Hematopoietic multipotent progenitor cell treated with erythropoietin and hydrocortisone succinate and interleukin-3 and kit ligand, for 17 days (in vitro differentiated cells): ENCODE measurements at regions not wholly inside any gene's neighbourhood (a gene's known extent, or its start where the extent isn't known, plus 50 kb on each side); places are given as distances from the start of the nearest gene placed in this dataset.

Source experiments
- DNase-seq: peaks from one replicate; pipeline ENCODE4 v3.0.0-alpha.2; 2015; ENCODE audit warnings: low spot score

DNA sequence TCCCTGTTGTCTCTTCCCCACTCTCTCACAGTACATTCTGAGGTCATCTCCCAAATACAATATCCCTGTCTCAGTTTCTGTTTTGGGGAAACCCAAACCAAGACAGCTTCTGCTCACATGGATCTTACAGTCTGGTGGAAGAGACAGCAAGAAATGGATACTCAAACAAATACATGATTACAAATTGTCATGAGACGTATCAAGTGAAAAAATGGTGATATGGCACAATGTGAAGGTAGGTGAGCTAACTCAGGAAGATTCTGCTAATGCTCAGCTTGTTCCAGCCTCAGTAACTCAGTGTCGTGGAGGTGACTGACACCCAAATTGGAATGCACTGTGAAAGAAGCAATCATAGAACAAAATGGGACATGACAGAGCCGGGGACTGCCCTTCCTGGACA lies 68.3 kb downstream of the CHST1 start:
- DNase-seq, result no peak

DNA sequence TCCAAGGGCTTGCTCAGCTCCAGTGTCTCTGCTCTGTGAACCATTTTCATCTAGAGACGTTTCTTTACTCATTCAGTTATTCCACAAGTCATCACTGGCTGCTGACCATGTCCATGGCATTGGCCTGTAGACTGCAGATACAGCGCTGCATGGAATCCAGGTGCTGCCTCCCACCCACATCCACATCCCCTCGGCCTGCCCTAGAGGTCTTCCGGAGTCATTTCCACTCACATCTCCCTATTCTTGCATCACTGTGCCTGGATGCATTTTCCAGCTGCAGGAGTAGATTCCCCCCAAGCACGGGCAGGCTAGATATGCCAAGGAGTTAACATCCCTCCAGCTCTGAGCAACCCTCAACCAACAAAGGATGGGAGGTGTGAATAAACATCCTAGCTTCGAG lies 68.9 kb downstream of the CHST1 start:
- no peak for DNase-seq

DNA sequence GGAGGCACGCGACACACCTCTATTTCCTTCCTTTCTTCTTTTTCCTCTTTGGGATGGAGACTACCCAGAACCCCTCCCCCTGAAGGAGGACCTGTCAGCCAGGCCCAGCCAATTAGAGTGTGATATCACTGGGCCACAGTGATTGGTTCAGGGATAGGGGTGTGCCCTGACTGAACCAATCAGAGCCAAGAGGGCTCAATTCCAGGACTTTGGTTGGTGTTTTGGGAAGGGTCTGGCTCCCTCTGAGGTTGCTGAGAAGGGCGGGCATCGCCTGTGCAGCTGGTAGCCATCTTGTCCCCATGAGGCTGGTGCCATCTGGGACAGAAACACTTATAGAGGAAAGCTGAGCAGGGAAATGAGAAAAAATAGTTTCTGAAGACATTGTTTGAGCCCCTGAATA lies 71.4 kb downstream of the CHST1 start:
- no peak for DNase-seq

DNA sequence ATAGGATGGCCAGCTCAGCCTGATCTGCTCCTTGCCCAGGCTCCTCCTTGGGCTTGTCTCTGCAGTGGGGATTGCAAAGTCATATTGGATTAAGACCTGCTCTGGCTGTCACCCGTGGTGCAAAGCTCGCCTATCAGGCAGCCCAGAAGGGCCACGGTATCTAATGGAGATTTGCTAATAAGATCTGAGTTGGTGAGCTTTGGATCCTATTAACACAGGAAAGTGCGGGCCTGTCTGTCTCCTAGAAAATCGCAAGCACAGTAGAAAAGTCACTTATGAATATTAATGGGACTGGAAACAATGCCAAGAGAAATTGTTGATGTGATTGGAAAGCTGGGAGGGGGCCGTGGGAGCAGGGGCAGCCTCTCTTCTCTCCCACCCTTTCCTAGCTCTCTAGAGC lies 72.8 kb downstream of the CHST1 start:
- no peak for DNase-seq

DNA sequence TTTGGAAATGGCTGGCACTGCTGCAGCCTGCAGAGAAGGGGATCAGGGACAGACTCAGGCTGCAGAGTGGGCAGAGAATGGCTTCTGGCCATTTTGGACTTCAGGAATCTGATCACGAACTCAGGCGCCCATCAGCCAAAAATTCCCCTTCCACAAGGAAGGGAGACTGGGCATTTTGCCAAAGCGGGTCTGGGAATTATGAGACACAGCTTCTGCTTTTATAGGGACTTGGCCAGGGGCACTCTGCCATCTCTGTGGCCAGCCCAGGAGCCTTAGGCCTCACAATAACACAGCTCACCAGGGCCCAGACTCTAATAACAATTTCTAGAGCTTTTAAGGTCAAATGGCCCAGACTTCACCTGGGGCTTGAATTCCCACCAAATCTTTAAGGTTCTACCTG lies 74.7 kb downstream of the CHST1 start:
- DNase-seq, result no peak

DNA sequence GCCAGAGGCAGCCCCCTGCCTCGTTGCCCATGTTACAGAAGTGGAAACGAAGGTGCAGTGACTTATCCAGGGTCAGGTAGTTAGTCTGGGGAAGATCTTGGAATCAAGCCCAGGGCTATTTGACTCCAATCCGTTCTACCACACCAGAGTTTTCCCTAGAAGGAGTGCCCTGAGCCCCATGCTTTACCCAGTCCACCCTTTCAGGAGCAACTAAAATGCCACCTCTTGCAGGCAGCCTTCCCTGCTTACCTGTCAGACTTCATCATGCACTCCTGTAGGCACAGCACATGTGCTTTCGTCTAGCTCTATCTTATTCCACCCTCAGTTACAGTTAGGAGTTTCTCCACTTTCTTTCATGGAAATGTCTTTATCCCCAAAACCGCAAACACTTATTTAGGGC lies 80.2 kb downstream of the CHST1 start:
- DNase-seq, result no peak

DNA sequence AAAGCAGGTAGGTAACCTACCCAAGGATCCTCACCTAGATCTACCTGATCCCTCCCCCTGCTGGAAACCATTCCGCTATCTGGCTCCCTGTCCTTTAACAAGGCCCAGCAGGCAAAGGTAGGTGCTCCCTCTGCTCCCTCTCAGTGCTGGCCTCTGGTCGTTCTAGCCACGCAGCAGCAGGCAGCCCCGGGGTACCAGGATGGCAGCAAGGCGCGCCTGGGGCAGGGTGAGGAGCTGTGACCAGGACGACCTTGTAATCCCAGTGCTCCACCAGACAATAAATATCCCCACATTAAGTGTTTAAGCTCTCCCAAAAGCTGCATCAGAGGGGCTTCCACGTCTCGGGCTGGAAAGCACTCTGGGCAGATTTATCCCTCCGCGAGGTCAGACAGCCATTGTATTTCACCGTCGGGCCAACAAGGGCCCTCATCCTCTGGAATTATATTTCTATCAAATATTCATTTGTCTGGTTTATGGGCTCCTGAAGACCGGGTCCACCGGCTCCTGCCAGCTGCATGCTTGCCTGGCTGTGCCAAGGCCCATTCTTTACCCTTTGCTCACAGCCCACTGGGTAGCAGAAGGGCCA lies 81.3 kb downstream of the CHST1 start:
- DNase-seq, result no peak

DNA sequence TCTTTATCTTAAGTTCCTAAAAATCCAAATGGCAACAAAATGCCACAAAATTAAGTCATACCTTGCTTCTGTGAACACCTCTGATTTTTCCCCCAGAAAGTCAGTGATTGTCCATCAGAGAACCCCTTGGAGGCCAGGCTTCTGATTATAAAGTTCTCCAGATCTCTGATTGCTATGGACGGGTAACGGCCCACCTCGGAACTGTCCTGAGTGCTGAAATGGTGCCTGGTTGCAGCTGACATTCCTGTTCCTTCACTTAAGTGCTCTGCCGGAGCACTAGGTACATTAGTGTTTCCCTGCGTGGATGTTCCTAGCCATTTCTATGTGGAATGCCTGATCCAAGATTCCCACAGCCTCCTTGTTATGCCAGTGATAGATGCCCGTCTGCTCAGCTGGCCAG lies 85.0 kb downstream of the CHST1 start:
- no peak for DNase-seq

DNA sequence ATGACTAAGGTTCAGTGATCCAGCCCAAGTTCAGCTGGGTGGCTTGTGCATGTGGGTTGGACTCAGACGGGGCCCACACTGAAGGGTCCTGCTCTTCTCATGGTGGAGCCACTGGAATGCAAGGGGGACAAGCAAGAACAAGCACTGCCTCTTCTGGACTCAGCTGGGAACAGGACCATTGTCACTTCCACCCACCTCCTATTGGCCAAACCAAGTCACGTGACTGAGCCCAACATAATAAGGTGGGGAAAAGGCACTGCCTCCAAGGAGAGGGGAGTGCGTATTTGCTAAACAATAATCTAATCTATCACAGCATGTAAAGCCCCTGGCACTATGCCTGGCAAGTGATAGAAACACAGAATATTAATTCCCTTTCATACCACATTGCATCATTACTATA lies 87.1 kb downstream of the CHST1 start:
- DNase-seq, result no peak

DNA sequence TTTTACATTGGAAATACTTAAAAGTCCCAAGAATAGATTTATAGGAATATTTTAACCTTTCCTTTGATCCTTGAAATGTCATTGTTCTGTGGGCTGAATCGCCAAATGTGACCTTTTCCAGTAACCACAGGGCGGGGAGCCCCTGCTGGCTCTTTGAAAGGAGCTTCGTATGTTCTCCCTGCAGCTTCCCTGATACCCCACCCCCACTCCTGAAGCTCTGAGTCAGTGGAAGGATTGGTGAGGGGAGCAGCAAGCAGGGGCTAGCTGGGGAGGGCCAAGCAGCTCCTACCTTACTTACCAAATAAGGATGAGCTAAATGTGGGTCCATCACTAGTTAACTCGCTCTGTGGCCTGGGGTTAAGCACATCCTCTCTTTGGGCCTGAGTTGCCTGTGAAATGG lies 87.7 kb downstream of the CHST1 start:
- DNase-seq, result no peak

DNA sequence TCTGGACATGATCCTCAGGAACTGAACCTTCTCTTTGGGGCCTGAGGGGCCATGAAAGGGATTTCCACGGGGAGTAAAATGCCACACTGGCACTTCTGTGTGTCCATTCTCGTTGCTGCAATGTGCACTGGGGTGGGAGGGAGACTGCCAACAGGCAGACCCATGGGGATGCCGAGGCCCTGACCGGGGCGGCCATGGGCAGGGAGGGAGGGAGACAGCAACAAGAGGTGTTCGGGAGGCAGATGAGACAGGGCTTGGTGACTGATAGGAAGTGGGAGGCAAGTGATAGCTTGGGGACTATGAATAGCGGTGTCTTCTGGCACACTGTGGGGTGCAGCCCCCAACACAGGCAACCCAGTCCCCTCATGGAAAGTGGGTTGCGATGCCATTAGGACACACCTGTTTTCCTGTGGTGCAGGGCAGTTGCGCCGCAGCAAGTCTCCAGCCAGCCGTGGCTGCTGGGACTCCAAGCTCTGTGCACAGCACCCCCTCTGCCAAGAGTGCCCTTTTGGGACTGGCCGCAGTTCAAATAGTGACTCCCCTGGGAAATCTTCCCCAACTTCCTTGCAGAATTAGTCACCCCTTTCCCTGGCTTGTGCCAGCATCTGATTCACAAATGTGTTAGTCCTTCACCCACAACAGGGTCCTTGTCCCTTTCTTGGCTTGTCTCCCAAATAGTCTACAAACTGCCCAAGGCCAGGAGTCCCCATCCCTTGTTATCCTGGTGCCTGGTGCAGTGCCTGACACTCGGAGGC lies 88.8 kb downstream of the CHST1 start:
- no peak for DNase-seq

DNA sequence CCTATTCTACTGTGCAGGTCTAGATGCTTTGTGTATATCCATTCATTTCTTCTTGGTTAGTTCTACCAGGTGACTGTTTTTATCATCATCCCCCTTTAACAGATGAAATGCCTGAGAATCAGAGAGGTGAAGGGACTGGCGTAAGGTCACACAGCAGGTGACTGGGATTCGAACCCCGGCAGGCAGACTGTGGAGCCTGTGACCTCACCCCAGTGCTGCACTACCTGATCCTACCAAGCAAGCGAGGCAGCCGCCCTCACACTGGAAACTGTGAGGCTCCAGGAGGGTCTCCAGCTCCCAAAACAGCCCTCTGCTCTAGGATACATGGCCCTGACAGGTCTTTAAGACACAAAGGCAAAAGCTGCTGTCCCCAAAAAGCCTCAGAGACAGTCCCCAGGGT lies 91.7 kb downstream of the CHST1 start:
- DNase-seq, result no peak

DNA sequence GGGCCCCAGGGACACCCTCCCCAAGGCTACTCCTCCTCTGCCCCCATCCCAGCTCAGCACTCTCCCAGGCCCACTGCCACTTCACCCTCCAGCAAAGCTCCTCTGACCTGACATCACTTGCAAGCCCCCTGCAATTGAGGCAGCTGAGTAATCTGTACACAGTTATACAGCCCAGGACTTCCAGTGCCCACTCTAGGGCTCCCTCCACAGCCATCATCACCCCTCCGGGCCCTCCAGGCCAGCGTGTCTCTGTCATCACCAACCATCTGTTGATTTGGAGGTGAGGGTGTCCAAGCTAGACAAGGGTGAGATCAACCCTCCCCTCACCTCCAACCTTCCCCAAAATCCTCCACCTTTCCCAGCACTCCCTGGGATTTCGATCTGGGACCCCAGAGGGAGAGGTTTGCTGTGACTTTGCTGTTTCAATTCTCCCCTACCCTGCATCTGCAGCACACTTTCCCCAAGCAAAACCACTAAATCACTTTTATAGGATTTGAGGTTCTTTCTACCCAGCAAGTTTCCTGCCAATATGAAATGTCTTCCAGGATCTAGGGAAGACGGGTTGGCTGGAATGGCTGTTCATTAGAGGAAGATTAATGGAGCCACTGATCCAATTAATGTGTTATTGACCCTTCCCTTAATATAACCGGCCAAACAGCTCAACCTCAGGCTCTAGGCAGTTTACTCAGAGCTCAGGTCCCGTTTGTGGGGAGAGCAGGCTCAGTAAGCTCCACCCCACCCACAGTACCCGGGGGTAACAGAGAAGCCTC lies 92.9 kb downstream of the CHST1 start:
- DNase-seq, result no peak

DNA sequence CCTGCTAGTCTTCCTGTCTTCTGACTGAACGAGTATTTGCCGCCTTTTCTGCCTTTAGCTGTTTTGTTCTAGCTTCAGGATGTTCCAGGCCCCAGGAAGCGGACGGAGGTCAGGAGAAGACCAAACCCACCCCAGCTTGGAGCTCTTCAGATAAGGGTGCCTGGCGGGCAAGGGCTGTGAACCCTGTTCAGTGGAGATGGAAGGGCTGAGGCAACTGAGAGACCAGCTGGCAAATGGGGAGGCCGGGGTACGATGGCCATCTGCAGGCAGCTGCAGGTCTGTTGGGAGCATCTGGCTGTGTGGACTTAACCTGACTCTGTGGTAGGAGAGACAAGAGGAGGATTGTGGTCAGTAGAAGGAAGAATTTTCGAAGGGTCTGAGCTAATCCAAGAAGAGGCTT lies 95.6 kb downstream of the CHST1 start:
- no peak for DNase-seq

DNA sequence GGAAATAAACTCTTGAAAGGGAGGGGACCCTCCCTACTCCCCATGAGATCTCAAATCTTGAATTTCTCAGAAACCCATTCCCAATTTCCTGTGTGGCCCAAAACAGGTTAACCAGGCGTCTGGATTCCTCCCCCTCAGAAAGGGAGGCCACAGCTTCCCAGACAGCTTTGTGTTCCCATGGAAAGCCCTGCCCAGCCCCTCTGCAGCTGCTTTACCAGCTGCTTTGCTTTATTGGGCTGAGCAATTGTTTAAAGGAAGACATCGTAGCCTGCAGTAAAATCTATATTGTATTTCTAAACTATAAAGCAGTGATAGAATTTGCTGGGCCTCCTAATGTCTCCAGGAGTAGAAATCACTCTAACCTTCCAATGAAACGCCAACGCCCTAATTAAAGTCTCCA lies 97.4 kb downstream of the CHST1 start:
- no peak for DNase-seq

DNA sequence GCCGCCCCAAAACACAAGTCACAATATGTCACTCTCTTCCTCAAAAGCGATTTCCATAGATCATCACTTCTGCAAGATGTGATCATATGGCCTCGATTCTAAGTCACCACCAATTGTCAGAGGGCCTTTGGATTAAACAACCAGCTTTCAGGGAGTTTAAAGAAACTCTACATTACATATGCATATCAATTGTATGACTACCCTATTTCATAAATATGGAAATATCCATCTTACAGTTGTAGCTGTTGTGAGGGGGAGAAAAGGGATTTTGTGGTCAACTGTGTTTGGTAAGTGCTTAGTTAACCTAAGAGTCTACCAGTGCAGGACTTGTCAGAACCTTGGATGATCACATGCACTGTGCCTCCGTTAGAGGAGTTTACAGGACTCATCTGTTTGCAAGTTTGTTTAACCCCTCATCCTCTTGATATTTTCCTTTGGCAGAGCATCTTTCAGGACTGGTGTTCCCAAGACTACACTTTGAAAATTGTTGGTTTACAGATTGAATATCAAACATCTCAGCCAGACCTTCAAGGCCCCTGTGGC lies 99.9 kb downstream of the CHST1 start:
- no peak for DNase-seq

DNA sequence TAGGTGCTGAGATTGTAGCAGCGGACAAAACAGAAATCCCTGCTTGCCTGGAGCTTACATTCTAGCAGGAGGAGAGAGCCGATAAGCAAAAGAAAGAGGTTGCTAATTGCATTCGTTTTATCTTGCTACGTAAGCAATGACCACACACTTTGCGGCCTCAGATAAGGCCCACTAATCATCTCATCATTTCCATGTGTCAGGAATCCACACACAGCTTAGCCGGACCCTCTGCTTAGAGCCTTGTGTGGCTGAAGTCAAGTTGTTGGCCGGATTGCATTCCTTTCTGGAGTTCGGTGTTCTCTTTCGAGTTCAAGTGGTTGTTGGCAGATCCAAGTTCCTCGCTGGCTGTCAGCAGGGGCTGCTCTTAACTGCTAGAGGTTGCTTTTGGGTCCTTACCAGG lies 101.6 kb downstream of the CHST1 start:
- no peak for DNase-seq

DNA sequence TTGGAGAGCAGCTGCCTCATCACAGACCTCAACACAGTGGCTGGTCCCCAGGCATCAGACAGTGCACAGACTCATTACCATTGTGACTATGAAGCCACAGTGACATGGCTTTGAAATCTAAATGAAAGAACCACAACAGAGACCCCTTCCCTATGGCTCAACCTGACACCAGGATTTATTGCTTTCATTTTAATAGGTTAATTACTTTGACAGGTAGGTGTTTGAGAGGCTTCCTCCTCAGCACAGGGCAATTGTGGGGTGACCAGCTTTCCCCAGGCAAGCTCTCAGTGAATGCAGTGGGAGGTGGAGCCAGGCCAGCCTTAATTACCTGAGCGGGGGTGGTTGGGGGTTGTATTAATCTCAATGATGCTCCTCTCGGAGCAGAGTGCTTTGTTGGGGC lies 102.3 kb downstream of the CHST1 start:
- no peak for DNase-seq

DNA sequence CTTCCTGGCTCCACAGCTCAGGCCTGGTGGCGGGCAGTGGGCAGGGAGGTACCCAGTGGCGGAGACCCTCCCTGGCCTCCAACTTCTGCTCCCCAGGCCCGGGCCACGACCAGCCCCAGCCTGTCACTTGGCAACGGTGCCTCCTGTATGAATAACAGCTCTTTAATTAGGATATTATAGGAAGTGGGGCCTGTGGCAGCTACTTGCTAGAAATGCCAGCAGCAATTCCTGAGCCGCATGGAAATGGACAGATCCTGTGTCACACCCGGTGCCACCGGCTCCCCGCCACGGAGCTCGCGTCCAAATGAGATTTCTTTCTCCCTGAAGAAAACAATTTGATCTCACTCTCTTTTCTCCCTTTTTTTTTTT lies 104.5 kb downstream of the CHST1 start:
- DNase-seq, result no peak

DNA sequence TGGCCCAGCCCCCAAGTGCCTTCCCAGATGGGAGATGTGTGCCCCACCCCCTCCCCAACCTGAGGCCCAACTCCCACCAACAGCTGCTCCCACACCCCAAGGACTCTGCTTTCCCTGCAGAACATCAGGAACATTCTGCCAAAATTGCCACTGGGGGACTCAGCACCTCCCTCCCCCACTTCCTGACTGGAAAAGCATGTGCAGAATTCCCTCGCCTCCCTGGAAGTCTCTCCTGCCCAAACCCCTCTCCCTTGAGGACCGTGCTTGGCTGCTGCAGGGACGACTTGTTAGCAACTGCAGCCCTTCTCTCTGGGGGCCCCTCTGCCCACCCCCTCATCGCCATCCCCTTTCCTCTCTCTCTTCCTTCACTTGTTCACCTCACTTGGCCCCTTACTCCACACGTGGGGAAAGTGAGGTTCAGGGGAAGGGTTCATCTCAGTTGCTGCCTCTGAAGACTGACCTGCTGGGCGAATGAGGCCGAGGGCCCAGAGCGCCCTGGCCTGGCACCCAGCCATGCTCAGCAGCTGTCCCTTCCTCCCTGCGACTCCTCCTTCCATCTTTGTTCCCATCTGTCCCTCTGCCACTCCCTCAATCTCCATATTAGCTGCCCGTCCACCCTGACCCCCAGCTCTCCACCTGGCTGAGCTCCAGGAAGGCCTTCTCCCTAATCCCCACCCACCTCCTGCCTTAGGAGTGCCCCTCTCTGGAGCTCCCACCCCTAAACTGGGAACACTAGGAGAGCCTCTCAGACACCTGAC lies 105.1 kb downstream of the CHST1 start:
- no peak for DNase-seq

DNA sequence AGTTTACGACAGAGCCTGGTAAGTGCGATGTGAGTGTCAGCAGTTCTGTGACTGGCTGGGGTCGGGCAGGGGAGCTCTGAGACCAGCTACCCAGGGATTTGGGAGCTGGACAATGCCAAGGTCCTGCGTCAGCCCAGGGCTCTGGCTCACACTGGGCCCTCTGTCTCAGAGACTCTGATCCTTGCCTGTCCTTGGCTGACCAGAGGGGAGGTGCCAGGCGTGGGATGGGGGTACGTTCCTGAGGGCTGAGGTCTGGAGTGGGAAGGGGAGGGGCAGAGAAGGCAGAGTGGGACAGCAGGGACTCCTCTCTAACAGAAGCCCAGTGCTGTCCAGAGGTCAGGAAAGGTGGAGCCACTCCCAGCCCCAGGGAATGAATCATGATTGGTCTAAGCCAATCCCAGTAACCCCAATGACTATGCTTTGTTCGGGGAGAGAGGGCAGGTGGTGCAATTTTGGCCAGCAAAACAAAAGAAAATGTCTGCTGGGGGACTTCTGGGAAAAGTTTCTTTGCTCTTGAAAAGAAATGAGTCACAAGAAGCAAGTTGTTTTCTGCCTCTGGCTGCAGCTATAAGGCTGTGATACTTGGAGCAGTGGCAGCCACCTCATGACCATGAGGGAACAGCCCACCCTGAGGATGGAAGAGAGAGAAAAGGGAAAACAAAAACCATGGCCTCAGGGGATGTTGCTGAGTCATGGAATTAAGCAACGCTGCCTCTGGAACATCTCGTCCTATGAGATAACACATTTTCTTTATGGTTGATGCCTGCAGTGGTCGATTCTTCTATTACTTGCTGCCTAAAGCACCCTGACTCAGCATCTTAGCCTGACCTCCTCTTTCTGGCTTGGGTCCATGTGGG lies 108.3 kb downstream of the CHST1 start:
- DNase-seq, result no peak
